ENCODE measurements at regions not wholly inside any gene's neighbourhood (a gene's known extent, or its start where the extent isn't known, plus 50 kb on each side); places are given as distances from the start of the nearest gene placed in this dataset.

DNA sequence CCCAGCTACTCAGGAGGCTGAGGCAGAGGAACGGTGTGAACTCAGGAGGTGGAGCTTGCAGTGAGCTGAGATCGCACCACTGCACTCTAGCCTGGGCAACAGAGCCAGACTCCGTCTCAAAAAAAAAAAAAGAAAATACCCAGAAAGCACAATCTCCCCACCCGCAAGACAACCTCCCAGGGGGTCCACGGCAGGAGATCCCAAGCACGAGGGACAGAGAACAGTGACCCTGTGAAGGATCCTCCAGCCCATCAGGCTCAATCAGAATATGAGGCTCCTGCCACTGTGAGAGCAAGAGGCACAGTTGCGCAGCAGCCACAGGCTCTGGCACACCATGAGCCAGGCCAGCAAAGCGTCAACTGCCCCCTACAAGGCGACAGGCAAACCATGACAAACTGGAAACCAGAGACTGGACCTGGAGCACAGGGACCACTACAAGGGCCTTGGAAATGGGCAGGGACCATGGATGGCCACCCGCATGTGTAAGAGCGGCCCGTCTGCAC is 164.8 kb upstream of the GRK3 start:
- no peak for TF ChIP-seq RARB (CRISPR knock-in tag; IDR thresholded peaks at IDR 0.05)
- TF ChIP-seq, protein P1, sequence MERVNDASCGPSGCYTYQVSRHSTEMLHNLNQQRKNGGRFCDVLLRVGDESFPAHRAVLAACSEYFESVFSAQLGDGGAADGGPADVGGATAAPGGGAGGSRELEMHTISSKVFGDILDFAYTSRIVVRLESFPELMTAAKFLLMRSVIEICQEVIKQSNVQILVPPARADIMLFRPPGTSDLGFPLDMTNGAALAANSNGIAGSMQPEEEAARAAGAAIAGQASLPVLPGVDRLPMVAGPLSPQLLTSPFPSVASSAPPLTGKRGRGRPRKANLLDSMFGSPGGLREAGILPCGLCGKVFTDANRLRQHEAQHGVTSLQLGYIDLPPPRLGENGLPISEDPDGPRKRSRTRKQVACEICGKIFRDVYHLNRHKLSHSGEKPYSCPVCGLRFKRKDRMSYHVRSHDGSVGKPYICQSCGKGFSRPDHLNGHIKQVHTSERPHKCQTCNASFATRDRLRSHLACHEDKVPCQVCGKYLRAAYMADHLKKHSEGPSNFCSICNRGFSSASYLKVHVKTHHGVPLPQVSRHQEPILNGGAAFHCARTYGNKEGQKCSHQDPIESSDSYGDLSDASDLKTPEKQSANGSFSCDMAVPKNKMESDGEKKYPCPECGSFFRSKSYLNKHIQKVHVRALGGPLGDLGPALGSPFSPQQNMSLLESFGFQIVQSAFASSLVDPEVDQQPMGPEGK (CRISPR knock-in tag; IDR thresholded peaks at IDR 0.05; ENCODE audit: borderline replicate concordance), result no peak
- TF ChIP-seq, protein P2, sequence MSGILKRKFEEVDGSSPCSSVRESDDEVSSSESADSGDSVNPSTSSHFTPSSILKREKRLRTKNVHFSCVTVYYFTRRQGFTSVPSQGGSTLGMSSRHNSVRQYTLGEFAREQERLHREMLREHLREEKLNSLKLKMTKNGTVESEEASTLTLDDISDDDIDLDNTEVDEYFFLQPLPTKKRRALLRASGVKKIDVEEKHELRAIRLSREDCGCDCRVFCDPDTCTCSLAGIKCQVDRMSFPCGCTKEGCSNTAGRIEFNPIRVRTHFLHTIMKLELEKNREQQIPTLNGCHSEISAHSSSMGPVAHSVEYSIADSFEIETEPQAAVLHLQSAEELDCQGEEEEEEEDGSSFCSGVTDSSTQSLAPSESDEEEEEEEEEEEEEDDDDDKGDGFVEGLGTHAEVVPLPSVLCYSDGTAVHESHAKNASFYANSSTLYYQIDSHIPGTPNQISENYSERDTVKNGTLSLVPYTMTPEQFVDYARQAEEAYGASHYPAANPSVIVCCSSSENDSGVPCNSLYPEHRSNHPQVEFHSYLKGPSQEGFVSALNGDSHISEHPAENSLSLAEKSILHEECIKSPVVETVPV (CRISPR knock-in tag; IDR thresholded peaks at IDR 0.05), result no peak
- TF ChIP-seq BACH2 (CRISPR knock-in tag; IDR thresholded peaks at IDR 0.05; ENCODE audit: borderline replicate concordance), result no peak
